ENCODE measurements at regions not wholly inside any gene's neighbourhood (a gene's known extent, or its start where the extent isn't known, plus 50 kb on each side); places are given as distances from the start of the nearest gene placed in this dataset.

DNA sequence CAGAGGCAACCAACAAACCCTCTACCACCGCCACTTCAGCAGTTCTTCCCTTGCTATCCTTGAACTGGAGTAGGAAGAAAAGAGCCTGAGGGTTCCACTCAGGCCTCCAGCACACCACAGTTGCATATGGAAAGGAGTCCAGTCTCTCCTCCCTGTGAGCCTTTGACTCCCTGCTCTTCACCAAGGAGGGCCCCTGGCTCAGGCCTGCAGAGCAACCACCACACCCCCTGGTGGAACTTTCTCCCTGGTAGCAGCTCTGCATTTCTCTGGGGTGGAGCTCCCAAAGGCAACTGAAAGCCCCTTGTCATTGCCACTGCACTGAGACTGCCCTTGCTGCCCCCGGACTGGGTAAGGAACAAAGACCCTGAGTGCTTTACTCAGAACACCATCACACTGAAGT, 1021.5 kb upstream of the ADGRL2 start:
- no peaks in the 10 kb centered on the region for H3K4me1 ChIP-seq
- H3K36me3 ChIP-seq: no peaks in the 10 kb centered on the region
- intact Hi-C loops (cut with DNase I; ENCODE audit: low total_unique reads): no loop called here

GRCh38 chr1:80778094-80778840, 1022.5 kb upstream of the ADGRL2 start:
- Histone ChIP-seq H3K9me3 (no peaks in the 10 kb centered on the region), H3K27ac (no peak overlapping the region), H3K27me3 (no peaks in the 10 kb centered on the region), H3K4me3 (no peak overlapping the region), H3K36me3 (no peaks in the 10 kb centered on the region), H3K4me1 (no peaks in the 10 kb centered on the region)
- TF ChIP-seq, protein P1, sequence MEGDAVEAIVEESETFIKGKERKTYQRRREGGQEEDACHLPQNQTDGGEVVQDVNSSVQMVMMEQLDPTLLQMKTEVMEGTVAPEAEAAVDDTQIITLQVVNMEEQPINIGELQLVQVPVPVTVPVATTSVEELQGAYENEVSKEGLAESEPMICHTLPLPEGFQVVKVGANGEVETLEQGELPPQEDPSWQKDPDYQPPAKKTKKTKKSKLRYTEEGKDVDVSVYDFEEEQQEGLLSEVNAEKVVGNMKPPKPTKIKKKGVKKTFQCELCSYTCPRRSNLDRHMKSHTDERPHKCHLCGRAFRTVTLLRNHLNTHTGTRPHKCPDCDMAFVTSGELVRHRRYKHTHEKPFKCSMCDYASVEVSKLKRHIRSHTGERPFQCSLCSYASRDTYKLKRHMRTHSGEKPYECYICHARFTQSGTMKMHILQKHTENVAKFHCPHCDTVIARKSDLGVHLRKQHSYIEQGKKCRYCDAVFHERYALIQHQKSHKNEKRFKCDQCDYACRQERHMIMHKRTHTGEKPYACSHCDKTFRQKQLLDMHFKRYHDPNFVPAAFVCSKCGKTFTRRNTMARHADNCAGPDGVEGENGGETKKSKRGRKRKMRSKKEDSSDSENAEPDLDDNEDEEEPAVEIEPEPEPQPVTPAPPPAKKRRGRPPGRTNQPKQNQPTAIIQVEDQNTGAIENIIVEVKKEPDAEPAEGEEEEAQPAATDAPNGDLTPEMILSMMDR (IDR thresholded peaks at IDR 0.05): no peak
- no peak for DNase-seq
- intact Hi-C loops (cut with DNase I; ENCODE audit: low total_unique reads): no loop called here

More for the DNA sequence above, 1021.5 kb upstream of the ADGRL2 start:
- no peak overlapping the region for H3K27ac ChIP-seq
- no peaks in the 10 kb centered on the region for H3K27me3 ChIP-seq
- DNase-seq: no peak
- TF ChIP-seq, protein P1 (IDR thresholded peaks at IDR 0.05): no peak
- H3K4me3 ChIP-seq: no peak overlapping the region
- no peaks in the 10 kb centered on the region for H3K9me3 ChIP-seq

DNA sequence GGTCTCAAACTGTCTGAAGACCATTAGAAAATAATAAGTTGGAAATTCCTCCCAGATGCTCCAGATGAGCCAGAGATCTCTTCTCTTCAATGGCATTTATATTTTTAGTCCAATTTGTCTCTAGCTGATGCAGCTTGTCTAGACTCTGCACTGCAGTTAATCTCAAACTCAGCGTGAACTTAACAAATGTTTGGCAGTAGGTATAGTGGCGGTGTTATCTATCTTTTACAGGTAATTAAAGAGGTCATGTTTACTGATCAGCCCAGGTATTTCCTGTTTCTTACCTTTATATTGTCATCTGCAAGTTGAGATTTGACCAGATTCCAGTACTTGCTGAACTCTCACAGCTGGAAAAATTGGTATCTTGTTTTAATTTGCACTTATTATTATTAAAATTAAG, 1024.5 kb upstream of the ADGRL2 start:
- Histone ChIP-seq H3K27me3 (no peaks in the 10 kb centered on the region), H3K4me3 (no peak overlapping the region), H3K9me3 (no peaks in the 10 kb centered on the region), H3K27ac (no peak overlapping the region), H3K4me1 (no peaks in the 10 kb centered on the region), H3K36me3 (no peaks in the 10 kb centered on the region)
- intact Hi-C loops (cut with DNase I; ENCODE audit: low total_unique reads): no loop called here
- DNase-seq: no peak
- TF ChIP-seq, protein P1 (IDR thresholded peaks at IDR 0.05): no peak

DNA sequence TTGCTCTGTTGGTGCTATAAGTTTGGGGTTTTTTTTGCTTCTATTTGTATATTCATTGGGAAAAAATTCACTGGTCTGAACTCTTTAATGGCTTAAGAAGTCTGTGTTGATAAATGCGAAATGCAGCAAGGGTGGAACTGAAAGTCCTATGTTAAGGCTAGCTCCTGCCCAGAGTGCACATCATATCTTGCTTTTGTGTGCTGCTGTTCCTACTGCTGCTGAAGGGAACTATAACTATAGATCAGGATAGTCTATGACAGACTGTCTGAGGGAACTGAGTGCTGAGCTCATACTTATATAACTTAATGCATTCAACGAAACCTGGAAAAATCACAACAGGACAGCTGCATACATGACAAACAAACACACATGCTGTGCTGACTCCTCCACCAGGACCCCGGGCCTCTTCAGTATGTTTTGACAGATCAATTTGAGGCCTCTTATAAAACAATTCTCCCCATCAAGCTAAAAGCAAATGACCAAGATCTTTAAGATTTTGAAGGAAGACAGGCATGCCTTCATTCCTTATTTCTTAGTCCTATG, 1031.5 kb upstream of the ADGRL2 start:
- no peaks in the 10 kb centered on the region for H3K9me3 ChIP-seq
- no peaks in the 10 kb centered on the region for H3K36me3 ChIP-seq
- no peaks in the 10 kb centered on the region for H3K27me3 ChIP-seq
- DNase-seq: no peak
- no peak overlapping the region for H3K27ac ChIP-seq
- H3K4me1 ChIP-seq: no peaks in the 10 kb centered on the region
- TF ChIP-seq, protein P1 (IDR thresholded peaks at IDR 0.05): no peak
- intact Hi-C loops (cut with DNase I; ENCODE audit: low total_unique reads): no loop called here
- H3K4me3 ChIP-seq: no peak overlapping the region

DNA sequence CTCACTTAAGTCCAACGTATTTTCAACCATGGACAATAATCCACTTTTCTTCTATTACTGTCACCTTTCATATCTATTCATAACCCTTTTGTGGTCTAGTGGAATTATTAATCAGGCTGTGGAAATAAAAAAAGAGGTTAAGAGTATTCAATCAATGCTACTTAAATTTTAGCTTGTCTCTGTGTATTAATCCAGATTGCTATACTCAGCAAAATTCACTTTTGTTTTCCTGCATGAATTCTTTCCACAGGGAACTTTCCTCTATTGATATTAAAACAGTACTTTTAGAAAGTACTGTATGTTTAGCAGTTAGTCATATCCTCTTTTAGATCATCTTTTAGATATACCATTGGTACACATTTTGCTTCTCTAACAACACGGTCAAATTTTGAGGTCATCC, 1033.0 kb upstream of the ADGRL2 start:
- intact Hi-C loops (cut with DNase I; ENCODE audit: low total_unique reads): no loop called here
- TF ChIP-seq, protein P1 (IDR thresholded peaks at IDR 0.05): no peak
- H3K36me3 ChIP-seq: no peaks in the 10 kb centered on the region

More for the DNA sequence above, 1033.0 kb upstream of the ADGRL2 start:
- Histone ChIP-seq H3K4me3 (no peak overlapping the region), H3K27me3 (no peaks in the 10 kb centered on the region), H3K4me1 (no peaks in the 10 kb centered on the region), H3K9me3 (no peaks in the 10 kb centered on the region), H3K27ac (no peak overlapping the region)
- no peak for DNase-seq

Measured in tibial artery (tissue), 4 donors.